ENCODE measurements at regions not wholly inside any gene's neighbourhood (a gene's known extent, or its start where the extent isn't known, plus 50 kb on each side); places are given as distances from the start of the nearest gene placed in this dataset.
"Not testable (repeated sequence)": the region's sequence is repeated elsewhere in the genome, so short reads cannot be mapped to it uniquely, and the experiment has no call there.

DNA sequence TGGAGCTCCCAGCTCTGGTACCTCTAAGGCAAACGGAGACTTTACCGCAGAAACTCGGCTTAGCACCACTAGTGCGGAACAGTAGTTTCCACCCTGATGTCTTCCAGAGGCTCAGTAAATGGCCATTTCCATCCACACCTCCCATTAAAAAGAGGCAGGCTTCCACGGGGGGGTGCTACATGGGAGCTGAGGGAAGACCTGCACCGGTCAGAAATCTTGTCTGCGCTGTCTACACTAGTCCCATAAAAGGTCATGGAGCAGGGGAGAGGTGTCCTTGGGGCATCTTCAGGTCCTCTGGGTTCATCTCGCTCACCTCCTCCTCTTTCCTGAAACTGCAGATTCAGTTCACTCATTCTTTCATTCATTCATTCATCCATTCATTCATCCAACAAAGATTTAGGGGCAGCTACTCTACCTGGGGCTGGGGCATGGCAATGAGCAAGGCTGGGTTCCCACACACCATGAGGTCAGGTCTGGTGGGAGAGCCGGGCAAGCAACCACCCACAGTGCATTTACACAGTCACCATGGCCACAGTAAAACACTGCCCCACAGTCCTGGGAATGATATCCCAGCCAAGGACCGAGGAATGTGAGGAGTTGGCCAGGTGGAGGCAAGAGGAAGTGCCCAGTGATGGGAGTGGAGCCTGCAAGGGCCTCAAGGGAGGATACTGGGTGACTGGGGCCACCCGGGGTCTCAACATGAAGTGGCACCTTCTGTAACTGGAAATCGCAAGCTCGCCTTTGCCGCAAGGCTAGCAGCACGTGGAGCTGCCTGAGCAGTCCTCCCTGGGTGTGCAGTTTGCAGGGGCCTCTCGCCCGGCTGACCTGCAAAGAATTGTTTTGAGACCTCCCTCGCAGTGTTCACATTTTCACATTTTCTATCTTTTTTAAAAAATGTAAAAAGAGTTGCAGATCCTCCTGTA is 180.2 kb upstream of the RAB6C start:
- no peak for DNase-seq

DNA sequence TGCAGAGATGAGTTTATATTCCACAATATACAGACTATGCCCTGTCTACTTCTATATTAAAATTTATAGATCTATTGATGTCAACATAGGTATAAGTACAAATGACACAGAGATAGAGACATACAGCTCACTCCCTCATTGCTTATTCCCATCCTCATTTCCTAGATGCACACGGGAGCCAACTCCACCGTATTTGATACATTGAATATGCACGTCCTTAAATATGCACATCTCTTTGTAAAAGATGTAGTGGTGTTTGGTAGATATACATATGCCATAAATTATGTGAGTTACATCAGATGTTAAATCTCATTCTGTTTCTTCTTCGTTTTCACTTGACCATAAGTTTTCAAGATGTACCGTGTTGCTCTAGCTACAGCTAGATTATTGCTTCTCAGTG is 179.2 kb upstream of the RAB6C start:
- DNase-seq, result no peak

DNA sequence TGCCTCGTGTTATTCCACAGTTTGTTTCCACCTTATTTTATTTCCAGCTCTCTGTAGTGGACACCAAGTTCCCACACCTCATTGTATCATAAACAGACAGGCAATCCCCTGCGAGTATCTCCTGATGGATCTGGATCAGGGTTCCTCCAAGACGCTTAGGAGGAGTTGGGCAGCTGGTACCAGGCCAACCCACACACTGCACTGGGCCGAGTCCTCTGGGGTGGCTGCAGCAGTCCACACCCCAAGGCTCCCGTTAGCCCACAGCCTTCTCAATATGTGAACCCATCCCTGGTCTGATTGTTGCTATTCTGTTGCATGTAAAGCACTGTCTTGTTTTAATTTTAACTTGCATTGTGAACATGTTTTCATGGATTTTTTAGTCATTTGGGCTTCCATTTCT is 178.8 kb upstream of the RAB6C start:
- no peak for DNase-seq

DNA sequence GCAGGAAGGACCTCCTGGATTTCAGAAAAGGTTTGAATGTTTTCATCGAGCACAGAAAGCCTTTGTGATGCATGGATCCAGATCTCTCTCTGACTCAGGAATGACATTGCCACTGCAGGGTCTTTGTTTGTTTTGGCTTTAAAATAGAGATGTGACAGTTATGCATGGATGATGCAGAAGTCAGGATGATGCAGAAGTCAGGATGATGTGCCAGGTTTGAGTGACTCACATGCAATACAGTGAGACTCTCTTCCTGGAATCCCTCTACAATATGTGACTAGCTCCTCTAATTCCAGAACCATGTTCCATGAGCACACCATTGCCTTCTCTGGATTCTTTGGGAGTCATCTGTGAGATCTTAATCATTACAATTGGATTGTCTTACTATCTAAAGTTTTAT is 177.9 kb upstream of the RAB6C start:
- no peak for DNase-seq

DNA sequence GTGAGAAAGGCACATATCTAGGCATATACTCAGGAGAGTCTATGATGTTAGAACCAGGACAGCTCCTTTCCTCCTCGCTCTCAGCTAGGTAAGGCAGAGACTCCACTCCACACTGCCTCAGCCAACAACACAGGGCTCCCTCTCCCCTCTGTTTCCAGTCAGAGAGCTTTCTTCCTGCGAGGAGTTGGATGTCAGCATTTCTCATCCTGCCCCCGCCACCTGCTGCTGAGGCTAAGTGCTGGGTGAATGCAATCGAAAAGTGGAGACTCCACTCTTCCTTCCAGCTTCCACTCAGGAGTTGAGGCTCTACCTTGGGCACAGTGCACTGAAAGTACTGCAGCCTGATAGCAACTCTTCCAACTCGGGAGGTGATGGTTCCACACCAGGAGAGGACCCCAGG is 177.2 kb upstream of the RAB6C start:
- DNase-seq, result no peak

DNA sequence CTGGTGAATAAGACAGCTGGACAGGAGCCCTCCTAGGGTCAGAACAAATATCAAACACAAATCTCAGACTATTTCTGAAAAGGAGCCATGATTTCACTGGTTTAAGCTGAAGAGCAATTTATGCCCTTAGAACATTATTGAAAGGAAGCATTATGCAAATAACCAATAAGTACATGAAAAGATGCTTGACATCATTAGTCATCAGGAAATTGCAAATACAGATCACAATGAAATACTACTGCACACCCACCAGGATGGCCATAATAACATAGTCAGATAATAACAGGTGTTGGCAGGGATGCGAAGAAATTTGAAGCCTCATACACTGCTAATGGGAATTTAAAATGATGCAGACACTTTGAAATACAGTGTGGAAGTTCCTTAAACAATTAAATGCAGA is 176.4 kb upstream of the RAB6C start:
- DNase-seq, result no peak

DNA sequence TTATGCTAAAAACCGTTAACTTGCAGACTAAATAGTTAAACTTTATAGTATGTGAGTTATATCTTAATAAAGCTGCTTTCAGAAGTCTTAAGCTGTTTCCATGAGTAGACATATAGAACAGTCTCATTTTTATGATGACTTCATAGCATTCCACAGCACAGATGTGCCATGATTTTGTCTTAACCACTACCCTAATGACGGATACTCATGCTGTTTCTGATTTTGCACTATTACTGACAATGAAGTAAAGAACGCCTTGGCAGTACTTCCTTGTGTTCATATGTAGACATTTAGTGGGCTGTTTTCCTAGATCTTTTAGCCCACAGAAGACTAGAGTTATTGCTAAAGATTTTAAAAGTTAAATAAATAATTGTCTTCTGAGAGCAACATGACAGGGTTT is 175.6 kb upstream of the RAB6C start:
- DNase-seq, result no peak

DNA sequence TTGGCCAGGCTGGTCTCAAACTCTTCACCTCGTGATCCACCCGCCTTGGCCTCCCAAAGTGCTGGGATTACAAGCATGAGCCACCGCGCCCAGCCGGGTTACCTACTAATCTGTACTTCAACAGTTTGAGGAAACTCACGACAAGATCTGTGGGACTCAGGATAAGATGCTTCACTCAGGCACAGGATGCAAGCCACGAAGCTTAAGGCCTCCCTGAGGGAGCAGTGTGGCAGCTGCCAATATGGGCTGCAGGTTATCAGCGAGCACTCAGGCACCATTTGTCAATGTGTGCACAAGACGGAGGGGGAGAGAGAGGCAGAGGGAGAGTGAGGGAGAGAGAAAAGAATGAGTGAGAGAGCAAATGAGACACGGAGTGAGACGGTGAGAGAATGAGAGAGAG is 173.6 kb upstream of the RAB6C start:
- no peak for DNase-seq

DNA sequence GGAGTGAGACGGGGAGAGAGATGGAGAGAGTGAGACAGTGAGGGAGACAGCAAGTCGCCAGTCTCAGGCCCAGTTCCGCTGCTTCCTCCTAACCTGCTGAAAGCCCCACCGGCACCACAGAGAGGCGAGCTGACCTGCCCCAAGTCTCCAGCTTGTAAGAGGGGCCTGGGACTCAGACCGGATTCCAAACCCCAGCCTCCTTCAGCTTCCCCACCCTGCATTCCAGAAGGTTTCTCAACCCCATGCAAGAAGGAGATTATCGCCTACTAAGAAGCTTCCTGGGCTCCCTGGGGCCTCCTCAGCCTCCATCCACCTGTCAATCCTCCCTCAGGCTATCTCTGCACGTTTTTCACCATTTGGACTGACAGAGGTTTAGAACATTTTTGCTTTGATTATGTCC is 173.1 kb upstream of the RAB6C start:
- no peak for DNase-seq

DNA sequence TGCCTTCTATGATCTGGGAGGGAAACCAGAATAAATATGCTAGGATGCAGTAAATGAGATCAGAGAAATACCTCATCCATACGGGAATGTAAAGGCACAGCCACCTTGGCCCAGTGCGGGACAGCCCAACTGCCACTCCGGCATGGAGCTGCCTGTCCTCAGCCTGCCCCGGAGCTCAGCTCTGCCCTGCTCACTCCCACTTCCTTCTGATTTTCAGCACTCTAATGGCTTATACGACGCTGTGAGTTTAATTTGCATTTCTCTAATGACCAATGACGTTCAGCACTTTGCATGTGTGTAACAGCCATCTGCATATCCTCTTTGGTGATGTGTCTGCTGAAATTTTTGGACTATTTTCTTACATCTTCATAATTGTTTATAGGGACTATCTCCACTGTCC is 172.5 kb upstream of the RAB6C start:
- DNase-seq, result no peak

DNA sequence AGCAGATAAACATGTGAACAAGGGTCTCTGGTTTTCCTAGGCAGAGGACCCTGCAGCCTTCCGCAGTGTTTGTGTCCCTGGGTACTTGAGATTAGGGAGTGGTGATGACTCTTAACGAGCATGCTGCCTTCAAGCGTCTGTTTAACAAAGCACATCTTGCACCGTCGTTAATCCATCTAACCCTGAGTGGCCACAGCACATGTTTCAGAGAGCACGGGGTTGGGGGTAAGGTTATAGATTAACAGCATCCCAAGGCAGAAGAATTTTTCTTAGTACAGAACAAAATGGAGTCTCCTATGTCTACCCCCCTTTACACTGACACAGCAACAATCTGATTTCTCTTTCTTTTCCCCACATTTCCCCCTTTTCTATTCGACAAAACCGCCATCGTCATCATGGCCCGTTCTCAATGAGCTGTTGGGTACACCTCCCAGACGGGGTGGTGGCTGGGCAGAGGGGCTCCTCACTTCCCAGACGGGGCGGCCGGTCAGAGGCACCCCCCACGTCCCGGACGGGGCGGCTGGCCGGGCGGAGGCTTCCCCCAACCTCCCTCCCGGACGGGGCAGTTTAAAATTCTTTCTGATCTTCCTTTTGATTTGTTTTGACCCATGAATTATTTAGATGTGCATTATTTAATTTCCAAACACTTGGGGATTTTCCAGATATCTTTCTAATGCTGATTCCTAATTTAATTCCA is 171.7 kb upstream of the RAB6C start:
- DNase-seq, result not testable (repeated sequence)

DNA sequence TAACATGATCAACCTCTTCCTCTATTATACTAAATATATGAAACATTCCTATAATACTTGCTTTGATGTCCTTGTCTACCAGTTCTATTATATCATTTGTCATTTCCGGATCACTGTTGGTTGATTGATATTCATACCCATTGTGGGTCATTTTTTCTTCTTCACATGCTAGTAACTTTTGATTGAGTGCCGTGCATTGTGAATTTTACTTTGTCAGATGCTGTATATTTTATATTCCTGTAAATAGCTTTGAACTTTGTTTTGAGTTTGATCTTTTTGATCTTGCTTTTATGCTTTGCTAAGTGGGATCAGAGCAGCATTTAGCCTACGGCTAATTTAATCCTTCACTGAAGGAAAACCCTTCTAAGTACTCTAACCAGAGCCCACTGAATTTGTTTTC is 168.9 kb upstream of the RAB6C start:
- no peak for DNase-seq

DNA sequence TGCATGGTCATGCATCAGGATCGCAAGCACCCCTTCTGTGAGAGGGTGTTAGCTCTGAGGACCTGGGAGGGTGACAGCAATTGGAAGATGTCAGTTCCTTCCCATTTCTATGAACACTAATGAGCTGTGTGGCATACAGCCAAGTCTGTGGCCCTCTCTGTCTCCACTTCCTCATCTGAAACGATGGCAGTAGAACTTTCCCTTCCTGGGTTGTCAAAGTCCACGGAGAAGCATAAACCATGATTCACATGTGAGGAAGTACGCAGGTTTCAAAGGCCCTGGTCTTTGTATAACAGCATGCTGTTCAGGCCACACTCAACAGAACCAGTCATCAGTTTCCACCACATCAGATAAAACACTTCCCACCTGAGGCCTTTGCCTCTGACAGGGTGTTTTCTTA is 167.4 kb upstream of the RAB6C start:
- no peak for DNase-seq

DNA sequence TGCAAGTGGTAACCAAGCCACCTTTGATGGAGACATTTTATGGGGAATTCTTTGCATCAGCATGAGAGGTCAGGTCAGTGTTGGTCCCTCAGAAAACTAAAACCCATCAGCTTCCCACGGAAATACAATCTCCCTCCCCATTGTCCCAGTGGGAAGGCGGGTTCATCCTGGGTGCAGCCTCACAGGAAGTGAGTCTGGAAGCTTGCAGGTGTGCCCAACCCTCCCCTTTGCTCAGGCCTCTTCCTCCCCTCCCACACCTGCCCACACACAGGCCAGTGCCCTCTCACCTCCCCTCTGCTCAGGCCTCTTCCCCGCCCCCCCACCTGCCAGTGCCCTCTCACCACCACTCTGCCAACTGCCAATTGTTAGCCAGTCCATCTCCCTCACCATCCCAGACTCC is 166.8 kb upstream of the RAB6C start:
- no peak for DNase-seq

DNA sequence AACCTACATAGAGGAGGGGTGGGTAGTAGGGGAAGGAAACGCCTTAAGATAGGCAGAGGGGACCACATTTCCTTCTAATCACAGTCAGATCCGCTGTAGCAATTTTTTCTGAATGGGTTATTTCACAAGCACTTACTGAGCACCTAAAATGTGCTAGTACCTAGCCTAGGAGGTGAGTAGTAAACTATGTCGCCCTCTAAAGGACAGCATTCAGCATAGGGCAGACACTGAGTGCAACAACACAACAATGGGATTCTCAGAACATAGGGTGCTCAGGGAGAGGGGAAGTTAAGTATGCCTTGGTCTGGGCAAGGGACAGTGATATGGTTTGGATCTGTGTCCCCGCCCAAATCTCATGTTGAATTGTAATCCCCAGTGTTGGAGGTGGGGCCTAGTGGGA is 166.1 kb upstream of the RAB6C start:
- DNase-seq, result no peak

DNA sequence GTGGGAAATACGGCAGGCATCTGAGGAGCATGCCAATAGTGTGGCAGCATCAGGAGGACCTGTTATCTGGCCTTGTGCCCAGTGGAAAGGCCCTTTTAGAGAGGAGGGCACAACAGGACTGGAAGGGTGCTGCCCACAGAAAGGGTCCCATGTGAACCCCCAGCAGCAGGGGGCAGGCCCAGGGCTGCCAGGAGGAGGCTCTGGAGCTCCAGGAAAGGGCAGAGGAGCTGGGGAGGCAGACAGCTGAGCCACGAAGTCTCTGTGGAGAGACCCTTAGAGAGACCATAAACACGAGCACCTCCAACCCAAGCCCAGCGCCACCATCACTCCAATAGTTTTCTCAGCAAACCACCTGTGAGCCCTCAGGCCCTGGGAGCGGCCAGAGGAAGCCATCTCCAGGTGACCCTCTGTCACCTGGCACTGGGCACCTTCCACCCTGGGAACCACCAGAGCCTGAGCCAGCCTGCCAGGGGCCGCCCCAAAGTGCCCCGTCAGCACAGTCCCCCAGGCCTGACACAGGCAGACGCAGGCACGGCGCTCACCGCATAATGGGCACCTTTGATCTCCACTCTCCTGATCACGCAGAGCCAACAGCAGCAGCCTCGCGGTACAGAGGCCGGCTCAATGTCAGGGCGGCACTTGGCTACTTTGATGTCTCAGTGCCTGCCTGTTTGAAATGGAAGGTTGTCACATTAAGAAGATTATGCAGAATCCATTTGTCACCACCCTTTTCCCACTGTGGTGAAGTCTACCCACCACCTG is 162.5 kb upstream of the RAB6C start:
- DNase-seq, result no peak

DNA sequence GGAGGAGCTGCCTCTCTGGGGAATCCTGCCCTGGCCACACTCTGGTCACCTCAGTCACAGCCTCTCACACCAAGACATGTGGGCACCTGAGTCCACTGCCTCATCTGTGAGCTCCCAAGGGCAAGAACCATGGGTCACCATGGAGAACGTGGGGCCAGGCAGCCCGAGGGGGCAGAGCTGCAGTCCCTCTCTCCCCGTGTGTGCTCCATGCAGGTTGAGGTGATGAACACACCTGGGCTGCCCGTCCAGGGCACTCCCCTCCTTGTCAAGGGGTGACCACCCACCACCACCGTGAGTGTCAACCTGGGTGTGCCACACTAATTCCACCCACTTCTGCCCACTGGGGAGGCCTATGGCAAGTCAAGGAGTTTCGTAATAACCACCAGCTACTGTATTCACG is 159.6 kb upstream of the RAB6C start:
- DNase-seq, result no peak

DNA sequence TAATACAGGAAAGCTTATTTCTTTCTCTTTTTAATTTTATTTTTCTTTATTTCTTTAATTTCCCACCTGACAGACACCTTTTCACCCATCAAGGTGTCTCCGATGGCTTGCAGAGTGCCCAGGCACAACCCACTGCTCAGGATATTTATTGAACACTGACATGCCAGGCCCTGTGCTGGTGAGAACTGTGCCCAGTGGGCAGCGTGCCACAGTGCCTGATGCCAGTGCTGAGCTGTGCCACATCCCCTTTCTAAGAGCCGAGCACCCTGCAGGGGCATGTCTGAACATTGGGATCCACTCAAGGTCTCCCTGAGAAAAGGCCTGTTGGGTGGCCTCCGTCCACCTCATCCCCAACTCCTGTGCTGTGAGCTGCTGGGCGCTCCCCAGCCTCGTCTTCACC is 158.6 kb upstream of the RAB6C start:
- DNase-seq, result no peak

DNA sequence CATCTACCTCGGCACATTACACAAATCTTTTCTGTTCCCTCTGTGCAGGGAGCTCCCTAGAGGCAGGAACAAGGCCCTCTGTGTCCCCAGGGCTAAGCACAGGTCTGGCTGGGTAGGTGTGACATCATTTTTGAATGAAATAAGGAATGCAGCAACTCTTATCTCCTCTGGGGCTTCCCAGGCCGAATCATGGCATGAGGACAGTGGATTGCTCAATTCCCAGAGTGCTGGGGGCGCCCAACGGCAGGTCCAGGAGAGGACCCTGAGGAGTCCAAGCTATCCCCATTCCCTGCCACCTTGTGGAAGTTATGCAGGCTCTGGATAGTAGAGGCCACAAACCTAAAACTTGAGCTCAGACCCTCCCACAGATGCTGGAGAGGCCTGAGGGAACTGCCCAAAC is 158.0 kb upstream of the RAB6C start:
- no peak for DNase-seq

DNA sequence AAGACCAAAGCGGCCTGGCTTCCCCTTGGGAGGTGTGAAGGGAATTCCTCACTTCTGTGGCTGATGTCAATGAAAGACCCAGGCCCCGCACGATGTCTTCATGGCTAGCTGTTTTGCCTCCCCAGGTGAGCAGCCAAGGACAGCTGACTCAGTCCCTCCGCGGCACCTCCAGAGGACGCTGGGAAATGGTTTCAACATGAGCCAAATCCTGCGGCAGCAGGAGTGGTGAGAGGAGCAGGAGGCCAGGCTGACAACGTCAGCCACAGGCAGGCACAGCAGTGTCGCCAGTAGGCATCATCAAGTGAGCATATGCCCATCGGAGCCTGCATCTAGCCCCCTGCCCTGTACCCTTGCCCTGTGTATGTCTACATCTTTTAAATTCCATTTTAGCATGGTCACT is 156.4 kb upstream of the RAB6C start:
- no peak for DNase-seq

DNA sequence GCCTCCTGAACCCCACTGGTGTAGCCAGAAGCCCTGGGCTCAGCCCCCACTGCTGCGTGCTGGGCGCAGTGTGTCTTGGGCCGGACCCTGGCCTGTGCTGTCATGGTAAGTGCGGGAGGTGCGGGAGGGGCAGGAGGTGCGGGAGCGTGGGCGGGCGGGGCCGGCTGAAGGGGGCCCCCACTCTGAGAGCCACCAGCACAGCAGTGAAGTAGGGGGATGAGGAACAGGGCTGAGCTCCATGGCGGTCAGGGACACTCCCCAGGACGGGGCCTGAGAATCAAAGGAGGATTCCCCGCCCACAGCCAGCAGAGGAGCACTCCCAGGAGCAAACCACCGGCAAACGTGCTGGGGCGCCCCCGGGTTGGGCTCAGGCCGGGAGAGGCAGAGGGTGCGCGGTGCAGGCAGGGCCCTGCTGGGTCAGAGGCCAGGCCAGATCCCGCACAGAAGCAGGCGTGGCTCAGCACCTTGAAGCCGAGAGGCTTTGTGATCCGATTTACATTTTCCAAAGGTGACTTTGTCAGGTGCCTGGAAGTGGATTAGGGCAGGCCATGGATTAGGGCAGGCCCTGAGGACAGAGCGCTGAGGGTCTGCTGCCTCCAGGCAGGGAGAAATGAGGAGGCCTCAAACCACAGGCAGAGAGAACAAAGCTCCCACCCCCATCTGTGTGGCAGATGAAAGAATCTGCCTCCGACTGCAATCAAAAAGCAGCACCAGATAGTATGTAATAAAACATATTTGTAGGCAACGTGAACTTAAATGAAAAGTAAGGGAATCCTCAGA is 152.0 kb upstream of the RAB6C start:
- no peak for DNase-seq

DNA sequence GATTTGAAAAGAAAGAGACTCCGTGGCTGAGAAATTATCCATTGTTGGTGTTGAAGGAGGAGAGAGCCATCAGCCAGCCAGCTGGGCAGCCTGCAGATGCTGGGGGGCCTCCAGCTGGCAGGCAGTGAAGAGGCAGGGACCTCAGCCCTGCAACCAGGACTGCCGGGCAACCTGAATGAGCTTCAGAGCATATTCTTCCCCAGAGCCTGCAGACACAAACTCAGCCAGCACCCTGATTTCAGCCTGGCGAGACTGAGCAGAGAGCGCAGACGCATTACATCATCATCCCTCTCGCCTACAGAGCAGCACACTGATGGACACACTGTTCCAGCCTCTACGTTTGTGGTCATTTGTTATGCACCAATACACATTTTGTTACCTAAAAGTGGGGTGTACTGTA is 150.7 kb upstream of the RAB6C start:
- DNase-seq, result no peak

DNA sequence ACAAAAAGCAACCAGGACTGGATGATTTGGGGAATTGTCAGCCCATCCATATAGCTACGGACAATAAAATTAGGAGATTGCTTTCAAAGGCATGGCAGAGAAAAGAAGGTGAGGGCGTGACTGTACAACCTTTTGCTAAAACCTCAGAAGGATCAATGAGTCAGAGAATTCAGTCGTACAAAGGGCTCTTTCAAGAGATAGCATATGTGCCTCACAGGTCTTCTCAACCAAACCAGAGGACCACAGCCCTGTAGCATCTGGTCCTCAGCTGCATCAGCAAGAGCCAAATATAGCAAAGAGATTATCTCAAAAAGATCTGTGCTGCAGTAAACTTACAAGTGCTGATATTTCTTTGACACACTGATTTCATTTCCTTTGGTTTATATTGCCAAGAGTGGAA is 149.9 kb upstream of the RAB6C start:
- no peak for DNase-seq

Measured in activated CD8-positive, alpha-beta memory T cell treated with anti-CD3 and anti-CD28 coated beads, Interleukin-2, amount 50 U/mL, for 48 hours (primary cell).